ENCODE measurements at regions not wholly inside any gene's neighbourhood (a gene's known extent, or its start where the extent isn't known, plus 50 kb on each side); places are given as distances from the start of the nearest gene placed in this dataset.

DNA sequence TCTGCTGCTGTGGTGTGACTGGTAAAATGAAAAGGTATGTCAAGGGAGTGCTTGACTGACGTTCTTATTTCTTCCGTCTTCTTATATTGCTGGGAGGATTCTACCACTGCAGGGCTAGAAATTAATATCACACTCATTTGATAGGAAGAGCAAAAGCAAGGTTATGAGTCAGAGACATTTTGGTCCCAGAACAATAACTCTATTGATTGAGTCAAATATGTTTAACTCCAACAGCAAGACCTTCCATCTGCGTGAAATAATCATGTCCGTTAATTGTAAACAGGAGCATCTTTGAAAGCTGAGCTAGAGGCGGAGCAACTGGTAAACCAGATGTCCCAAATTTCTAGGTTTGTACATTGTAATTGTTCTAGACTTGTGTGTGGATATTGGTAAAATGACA, 1293.6 kb downstream of the AACS start:
- TF ChIP-seq, protein P1, sequence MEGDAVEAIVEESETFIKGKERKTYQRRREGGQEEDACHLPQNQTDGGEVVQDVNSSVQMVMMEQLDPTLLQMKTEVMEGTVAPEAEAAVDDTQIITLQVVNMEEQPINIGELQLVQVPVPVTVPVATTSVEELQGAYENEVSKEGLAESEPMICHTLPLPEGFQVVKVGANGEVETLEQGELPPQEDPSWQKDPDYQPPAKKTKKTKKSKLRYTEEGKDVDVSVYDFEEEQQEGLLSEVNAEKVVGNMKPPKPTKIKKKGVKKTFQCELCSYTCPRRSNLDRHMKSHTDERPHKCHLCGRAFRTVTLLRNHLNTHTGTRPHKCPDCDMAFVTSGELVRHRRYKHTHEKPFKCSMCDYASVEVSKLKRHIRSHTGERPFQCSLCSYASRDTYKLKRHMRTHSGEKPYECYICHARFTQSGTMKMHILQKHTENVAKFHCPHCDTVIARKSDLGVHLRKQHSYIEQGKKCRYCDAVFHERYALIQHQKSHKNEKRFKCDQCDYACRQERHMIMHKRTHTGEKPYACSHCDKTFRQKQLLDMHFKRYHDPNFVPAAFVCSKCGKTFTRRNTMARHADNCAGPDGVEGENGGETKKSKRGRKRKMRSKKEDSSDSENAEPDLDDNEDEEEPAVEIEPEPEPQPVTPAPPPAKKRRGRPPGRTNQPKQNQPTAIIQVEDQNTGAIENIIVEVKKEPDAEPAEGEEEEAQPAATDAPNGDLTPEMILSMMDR (conservative IDR thresholded peaks at IDR 0.05; ENCODE audit: low read depth in 2 of 2) = no peak
- TF ChIP-seq, protein P2, sequence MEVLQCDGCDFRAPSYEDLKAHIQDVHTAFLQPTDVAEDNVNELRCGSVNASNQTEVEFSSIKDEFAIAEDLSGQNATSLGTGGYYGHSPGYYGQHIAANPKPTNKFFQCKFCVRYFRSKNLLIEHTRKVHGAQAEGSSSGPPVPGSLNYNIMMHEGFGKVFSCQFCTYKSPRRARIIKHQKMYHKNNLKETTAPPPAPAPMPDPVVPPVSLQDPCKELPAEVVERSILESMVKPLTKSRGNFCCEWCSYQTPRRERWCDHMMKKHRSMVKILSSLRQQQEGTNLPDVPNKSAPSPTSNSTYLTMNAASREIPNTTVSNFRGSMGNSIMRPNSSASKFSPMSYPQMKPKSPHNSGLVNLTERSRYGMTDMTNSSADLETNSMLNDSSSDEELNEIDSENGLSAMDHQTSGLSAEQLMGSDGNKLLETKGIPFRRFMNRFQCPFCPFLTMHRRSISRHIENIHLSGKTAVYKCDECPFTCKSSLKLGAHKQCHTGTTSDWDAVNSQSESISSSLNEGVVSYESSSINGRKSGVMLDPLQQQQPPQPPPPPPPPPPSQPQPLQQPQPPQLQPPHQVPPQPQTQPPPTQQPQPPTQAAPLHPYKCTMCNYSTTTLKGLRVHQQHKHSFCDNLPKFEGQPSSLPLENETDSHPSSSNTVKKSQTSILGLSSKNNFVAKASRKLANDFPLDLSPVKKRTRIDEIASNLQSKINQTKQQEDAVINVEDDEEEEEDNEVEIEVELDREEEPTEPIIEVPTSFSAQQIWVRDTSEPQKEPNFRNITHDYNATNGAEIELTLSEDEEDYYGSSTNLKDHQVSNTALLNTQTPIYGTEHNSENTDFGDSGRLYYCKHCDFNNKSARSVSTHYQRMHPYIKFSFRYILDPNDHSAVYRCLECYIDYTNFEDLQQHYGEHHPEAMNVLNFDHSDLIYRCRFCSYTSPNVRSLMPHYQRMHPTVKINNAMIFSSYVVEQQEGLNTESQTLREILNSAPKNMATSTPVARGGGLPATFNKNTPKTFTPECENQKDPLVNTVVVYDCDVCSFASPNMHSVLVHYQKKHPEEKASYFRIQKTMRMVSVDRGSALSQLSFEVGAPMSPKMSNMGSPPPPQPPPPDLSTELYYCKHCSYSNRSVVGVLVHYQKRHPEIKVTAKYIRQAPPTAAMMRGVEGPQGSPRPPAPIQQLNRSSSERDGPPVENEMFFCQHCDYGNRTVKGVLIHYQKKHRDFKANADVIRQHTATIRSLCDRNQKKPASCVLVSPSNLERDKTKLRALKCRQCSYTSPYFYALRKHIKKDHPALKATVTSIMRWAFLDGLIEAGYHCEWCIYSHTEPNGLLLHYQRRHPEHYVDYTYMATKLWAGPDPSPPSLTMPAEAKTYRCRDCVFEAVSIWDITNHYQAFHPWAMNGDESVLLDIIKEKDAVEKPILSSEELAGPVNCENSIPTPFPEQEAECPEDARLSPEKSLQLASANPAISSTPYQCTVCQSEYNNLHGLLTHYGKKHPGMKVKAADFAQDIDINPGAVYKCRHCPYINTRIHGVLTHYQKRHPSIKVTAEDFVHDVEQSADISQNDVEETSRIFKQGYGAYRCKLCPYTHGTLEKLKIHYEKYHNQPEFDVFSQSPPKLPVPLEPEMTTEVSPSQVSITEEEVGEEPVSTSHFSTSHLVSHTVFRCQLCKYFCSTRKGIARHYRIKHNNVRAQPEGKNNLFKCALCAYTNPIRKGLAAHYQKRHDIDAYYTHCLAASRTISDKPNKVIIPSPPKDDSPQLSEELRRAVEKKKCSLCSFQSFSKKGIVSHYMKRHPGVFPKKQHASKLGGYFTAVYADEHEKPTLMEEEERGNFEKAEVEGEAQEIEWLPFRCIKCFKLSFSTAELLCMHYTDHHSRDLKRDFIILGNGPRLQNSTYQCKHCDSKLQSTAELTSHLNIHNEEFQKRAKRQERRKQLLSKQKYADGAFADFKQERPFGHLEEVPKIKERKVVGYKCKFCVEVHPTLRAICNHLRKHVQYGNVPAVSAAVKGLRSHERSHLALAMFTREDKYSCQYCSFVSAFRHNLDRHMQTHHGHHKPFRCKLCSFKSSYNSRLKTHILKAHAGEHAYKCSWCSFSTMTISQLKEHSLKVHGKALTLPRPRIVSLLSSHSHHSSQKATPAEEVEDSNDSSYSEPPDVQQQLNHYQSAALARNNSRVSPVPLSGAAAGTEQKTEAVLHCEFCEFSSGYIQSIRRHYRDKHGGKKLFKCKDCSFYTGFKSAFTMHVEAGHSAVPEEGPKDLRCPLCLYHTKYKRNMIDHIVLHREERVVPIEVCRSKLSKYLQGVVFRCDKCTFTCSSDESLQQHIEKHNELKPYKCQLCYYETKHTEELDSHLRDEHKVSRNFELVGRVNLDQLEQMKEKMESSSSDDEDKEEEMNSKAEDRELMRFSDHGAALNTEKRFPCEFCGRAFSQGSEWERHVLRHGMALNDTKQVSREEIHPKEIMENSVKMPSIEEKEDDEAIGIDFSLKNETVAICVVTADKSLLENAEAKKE (CRISPR knock-in tag; IDR thresholded peaks at IDR 0.05) = no peak
- TF ChIP-seq POLR2AphosphoS5 (IDR thresholded peaks at IDR 0.05; ENCODE audit: low read depth) (no peak), EZH2phosphoT487 (IDR thresholded peaks at IDR 0.05; ENCODE audit: unreplicated experiment) (no peak), STAT1 (IDR thresholded peaks at IDR 0.05; ENCODE audit: unreplicated experiment) (no peak), EZH2 (IDR thresholded peaks at IDR 0.05; ENCODE audit: low read depth, unreplicated experiment) (no peak), NANOG (IDR thresholded peaks at IDR 0.05; ENCODE audit: borderline replicate concordance) (no peak), CREB1 (CRISPR knock-in tag; IDR thresholded peaks at IDR 0.05; ENCODE audit: low read depth) (no peak)
- TF ChIP-seq, protein P3, sequence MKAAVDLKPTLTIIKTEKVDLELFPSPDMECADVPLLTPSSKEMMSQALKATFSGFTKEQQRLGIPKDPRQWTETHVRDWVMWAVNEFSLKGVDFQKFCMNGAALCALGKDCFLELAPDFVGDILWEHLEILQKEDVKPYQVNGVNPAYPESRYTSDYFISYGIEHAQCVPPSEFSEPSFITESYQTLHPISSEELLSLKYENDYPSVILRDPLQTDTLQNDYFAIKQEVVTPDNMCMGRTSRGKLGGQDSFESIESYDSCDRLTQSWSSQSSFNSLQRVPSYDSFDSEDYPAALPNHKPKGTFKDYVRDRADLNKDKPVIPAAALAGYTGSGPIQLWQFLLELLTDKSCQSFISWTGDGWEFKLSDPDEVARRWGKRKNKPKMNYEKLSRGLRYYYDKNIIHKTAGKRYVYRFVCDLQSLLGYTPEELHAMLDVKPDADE (IDR thresholded peaks at IDR 0.05) = no peak
- TF ChIP-seq, protein P4, sequence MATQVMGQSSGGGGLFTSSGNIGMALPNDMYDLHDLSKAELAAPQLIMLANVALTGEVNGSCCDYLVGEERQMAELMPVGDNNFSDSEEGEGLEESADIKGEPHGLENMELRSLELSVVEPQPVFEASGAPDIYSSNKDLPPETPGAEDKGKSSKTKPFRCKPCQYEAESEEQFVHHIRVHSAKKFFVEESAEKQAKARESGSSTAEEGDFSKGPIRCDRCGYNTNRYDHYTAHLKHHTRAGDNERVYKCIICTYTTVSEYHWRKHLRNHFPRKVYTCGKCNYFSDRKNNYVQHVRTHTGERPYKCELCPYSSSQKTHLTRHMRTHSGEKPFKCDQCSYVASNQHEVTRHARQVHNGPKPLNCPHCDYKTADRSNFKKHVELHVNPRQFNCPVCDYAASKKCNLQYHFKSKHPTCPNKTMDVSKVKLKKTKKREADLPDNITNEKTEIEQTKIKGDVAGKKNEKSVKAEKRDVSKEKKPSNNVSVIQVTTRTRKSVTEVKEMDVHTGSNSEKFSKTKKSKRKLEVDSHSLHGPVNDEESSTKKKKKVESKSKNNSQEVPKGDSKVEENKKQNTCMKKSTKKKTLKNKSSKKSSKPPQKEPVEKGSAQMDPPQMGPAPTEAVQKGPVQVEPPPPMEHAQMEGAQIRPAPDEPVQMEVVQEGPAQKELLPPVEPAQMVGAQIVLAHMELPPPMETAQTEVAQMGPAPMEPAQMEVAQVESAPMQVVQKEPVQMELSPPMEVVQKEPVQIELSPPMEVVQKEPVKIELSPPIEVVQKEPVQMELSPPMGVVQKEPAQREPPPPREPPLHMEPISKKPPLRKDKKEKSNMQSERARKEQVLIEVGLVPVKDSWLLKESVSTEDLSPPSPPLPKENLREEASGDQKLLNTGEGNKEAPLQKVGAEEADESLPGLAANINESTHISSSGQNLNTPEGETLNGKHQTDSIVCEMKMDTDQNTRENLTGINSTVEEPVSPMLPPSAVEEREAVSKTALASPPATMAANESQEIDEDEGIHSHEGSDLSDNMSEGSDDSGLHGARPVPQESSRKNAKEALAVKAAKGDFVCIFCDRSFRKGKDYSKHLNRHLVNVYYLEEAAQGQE (IDR thresholded peaks at IDR 0.05; ENCODE audit: unreplicated experiment) = no peak
